ENCODE measurements at regions not wholly inside any gene's neighbourhood (a gene's known extent, or its start where the extent isn't known, plus 50 kb on each side); places are given as distances from the start of the nearest gene placed in this dataset.

GRCh38 chrX:124440695-124441094 is 94.3 kb downstream of the SH2D1A start:
- no peaks in the 10 kb centered on the region for H3K27me3 ChIP-seq (replicated peaks in 1 of 4; ENCODE audit: control insufficient read depth in 3 of 4, extremely low read depth in 1 of 4, insufficient read depth in 3 of 4, low read length in 3 of 4)
- H4K91ac ChIP-seq (replicated peaks; ENCODE audit: insufficient read length, low read length), result no peak overlapping the region
- H3K9ac ChIP-seq (replicated peaks in 1 of 4; ENCODE audit: extremely low read depth in 1 of 4, low read depth in 3 of 4, low read length in 3 of 4), result no peak overlapping the region
- H4K8ac ChIP-seq (ENCODE audit: extremely low read depth, insufficient read depth, low read length), result no peak overlapping the region
- CTCF ChIA-PET (ENCODE audit: partially characterized antibody), result no interaction called here
- H2BK5ac ChIP-seq (ENCODE audit: low read depth, low read length), result no peak overlapping the region
- no peak overlapping the region for H2AFZ ChIP-seq (ENCODE audit: low read length)
- DNase-seq (ENCODE audit: low read depth in 1 of 2, low spot score in 2 of 2) (no peak), FAIRE-seq (no peak)
- no peaks in the 10 kb centered on the region for H3K23me2 ChIP-seq (ENCODE audit: low read depth, low read length)
- no peaks in the 10 kb centered on the region for H3K79me1 ChIP-seq (ENCODE audit: low read depth, low read length)
- no peak overlapping the region for H3K56ac ChIP-seq (replicated peaks; ENCODE audit: insufficient read length, low read depth, low read length)
- H3K9me3 ChIP-seq (ENCODE audit: insufficient read depth in 2 of 2, low read depth in 1 of 2, low read length in 1 of 2), result no peaks in the 10 kb centered on the region
- H3K4me2 ChIP-seq (ENCODE audit: insufficient read depth in 1 of 2, low read depth in 2 of 2, low read length in 2 of 2), result no peak overlapping the region
- no peaks in the 10 kb centered on the region for H4K20me1 ChIP-seq (replicated peaks in 1 of 2; ENCODE audit: control insufficient read depth in 1 of 2, insufficient read depth in 2 of 2, low read length in 2 of 2)
- no peak overlapping the region for H3K27ac ChIP-seq (ENCODE audit: low read depth, low read length)
- H3K23ac ChIP-seq (ENCODE audit: insufficient read length), result no peak overlapping the region
- H2BK12ac ChIP-seq (ENCODE audit: low read depth, low read length), result no peak overlapping the region
- no peak overlapping the region for H2AK5ac ChIP-seq (ENCODE audit: low read depth, low read length)
- H3K79me2 ChIP-seq (ENCODE audit: control insufficient read depth in 1 of 2, insufficient read depth in 2 of 2, low read length in 2 of 2), result no peaks in the 10 kb centered on the region
- no peak overlapping the region for H4K5ac ChIP-seq (ENCODE audit: insufficient read length, low read depth, low read length)
- POLR2A ChIA-PET (ENCODE audit: partially characterized antibody), result no interaction called here
- no peak overlapping the region for H3K18ac ChIP-seq (ENCODE audit: extremely low read depth, low read length)
- no peaks in the 10 kb centered on the region for H3K4me1 ChIP-seq (replicated peaks in 1 of 4; ENCODE audit: control insufficient read depth in 3 of 4, insufficient read depth in 4 of 4, low read length in 3 of 4)
- no peak overlapping the region for H2BK20ac ChIP-seq (ENCODE audit: low read length)
- H3K36me3 ChIP-seq (ENCODE audit: control insufficient read depth in 2 of 4, insufficient read depth in 4 of 4, low read length in 3 of 4), result no peaks in the 10 kb centered on the region
- no peak overlapping the region for H2BK15ac ChIP-seq (ENCODE audit: low read length)
- H3K4me3 ChIP-seq (ENCODE audit: extremely low read depth in 1 of 4, insufficient read depth in 2 of 4, low read depth in 3 of 4, low read length in 4 of 4), result no peak overlapping the region
- TF ChIP-seq EGR1 (IDR thresholded peaks at IDR 0.05; ENCODE audit: borderline replicate concordance, low read depth, low read length), result no peak
- no peak for TF ChIP-seq JUND (IDR thresholded peaks at IDR 0.05; ENCODE audit: low read length)
- no peak for TF ChIP-seq NRF1 (IDR thresholded peaks at IDR 0.05; ENCODE audit: low read depth, low read length)
- no peak for TF ChIP-seq EZH2 (IDR thresholded peaks at IDR 0.05; ENCODE audit: low read depth, low read length, severe bottlenecking)
- no peak for TF ChIP-seq MAFK (IDR thresholded peaks at IDR 0.05; ENCODE audit: low read depth, low read length)
- TF ChIP-seq CREB1 (IDR thresholded peaks at IDR 0.05), result no peak
- TF ChIP-seq YY1 (IDR thresholded peaks at IDR 0.05; ENCODE audit: low read depth, low read length), result no peak
- no peak for TF ChIP-seq HDAC2 (IDR thresholded peaks at IDR 0.05; ENCODE audit: borderline replicate concordance in 1 of 2, low read depth in 2 of 2, low read length in 2 of 2)
- no peak for TF ChIP-seq MAX (IDR thresholded peaks at IDR 0.05)
- TF ChIP-seq GTF2F1 (IDR thresholded peaks at IDR 0.05; ENCODE audit: borderline replicate concordance, low read depth, low read length), result no peak
- no peak for TF ChIP-seq E2F6 (IDR thresholded peaks at IDR 0.05)
- no peak for TF ChIP-seq CEBPB (IDR thresholded peaks at IDR 0.05; ENCODE audit: low read depth, low read length)
- no peak for TF ChIP-seq TEAD4 (IDR thresholded peaks at IDR 0.05; ENCODE audit: low read depth, low read length)
- TF ChIP-seq SIRT6 (IDR thresholded peaks at IDR 0.05; ENCODE audit: low read length), result no peak
- TF ChIP-seq FOSL1 (IDR thresholded peaks at IDR 0.05; ENCODE audit: insufficient read depth, low read depth, low read length), result no peak
- H3K14ac ChIP-seq (ENCODE audit: insufficient read length), result no peak overlapping the region
- no peak overlapping the region for H2BK120ac ChIP-seq (replicated peaks; ENCODE audit: low read depth, low read length)
- WGBS, 2 experiments (ENCODE audit: extremely low coverage in 1 of 2, insufficient coverage in 1 of 2, insufficient read length in 1 of 2, insufficient replicate concordance in 2 of 2, low coverage in 1 of 2, low lambda C conversion rate in 2 of 2, missing lambda C conversion rate in 1 of 2), result 92% methylated on average over 2 of the region's 2 CpGs; no CpG with 5 or more reads in 1 of the 2 experiments
- no peak overlapping the region for H3K4ac ChIP-seq (replicated peaks; ENCODE audit: insufficient read length, low read depth, low read length)

Measured in H1 (cell line).